AG04450 (cell line): ENCODE measurements at regions not wholly inside any gene's neighbourhood (a gene's known extent, or its start where the extent isn't known, plus 50 kb on each side); places are given as distances from the start of the nearest gene placed in this dataset.

Source experiments
- CTCF ChIA-PET: fragments of 300-600, 350-600 bp; formaldehyde crosslinking; extraction: SDS; loops from one replicate; lab custom pipeline; 2022; ENCODE audit warnings: antibody characterized with exemption, inconsistent platforms; lab: Charles Lee
- POLR2A ChIA-PET: fragments of 350-600 bp; formaldehyde crosslinking; extraction: SDS; loops from one replicate; lab custom pipeline; 2021; ENCODE audit warnings: antibody characterized with exemption, inconsistent platforms; lab: Yijun Ruan, JAX
- DNase-seq: peaks from one replicate; pipeline ENCODE4 v3.0.0-alpha.2; 2011; ENCODE audit warnings: low read depth, low spot score
- H3K27ac ChIP-seq: one replicate; pipeline ENCODE4 v1.5.1; 2012; ENCODE audit warnings: low read depth, low read length, control low read depth
- H3K27me3 ChIP-seq: one replicate; pipeline ENCODE4 v1.6.0; 2012; ENCODE audit warnings: low read length; ENCODE audit not compliant: control insufficient read depth, insufficient read depth
- H3K4me3 ChIP-seq: 2 replicates; pipeline ENCODE4 v1.5.1; 2011; ENCODE audit warnings: mild to moderate bottlenecking, low read depth, low read length, control low read depth
- H3K9me3 ChIP-seq: 2 replicates; pipeline ENCODE4 v1.5.1; 2012; ENCODE audit warnings: low read length; ENCODE audit not compliant: control insufficient read depth, insufficient read depth
- TF ChIP-seq, protein P1 (sequence below): IDR thresholded peaks from 2 replicates; pipeline ENCODE4 v1.5.1; 2011; ENCODE audit warnings: low read depth, low read length, control low read depth, inconsistent platforms

DNA sequence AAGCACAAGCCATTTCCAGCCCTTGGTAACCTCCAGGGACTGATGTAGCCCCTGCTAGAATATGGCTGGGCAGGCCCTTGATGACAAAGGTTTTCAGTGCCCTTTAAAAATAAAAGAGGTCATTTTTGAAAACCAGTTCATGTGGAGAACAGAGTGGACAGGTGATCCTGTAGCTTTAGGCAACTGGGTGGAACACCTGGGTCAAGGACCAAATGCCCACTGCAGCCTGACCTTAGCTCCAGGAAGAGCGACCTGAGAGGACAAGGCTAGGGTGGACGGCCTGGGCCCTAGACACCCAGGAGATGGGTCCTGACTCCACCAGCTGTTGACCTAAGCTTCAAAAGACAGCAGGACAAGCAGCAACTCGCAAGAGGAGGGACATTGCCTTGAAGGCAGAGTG is 116.6 kb downstream of the LIPG start:
- ChIA-PET CTCF (no interaction called here), POLR2A (no interaction called here)
- Histone ChIP-seq H3K27me3 (peaks cover 15% of the 10 kb centered on the region), H3K4me3 (no peak overlapping the region), H3K27ac (no peak overlapping the region), H3K9me3 (no peaks in the 10 kb centered on the region)
- DNase-seq: no peak
- TF ChIP-seq, protein P1, sequence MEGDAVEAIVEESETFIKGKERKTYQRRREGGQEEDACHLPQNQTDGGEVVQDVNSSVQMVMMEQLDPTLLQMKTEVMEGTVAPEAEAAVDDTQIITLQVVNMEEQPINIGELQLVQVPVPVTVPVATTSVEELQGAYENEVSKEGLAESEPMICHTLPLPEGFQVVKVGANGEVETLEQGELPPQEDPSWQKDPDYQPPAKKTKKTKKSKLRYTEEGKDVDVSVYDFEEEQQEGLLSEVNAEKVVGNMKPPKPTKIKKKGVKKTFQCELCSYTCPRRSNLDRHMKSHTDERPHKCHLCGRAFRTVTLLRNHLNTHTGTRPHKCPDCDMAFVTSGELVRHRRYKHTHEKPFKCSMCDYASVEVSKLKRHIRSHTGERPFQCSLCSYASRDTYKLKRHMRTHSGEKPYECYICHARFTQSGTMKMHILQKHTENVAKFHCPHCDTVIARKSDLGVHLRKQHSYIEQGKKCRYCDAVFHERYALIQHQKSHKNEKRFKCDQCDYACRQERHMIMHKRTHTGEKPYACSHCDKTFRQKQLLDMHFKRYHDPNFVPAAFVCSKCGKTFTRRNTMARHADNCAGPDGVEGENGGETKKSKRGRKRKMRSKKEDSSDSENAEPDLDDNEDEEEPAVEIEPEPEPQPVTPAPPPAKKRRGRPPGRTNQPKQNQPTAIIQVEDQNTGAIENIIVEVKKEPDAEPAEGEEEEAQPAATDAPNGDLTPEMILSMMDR: no peak

DNA sequence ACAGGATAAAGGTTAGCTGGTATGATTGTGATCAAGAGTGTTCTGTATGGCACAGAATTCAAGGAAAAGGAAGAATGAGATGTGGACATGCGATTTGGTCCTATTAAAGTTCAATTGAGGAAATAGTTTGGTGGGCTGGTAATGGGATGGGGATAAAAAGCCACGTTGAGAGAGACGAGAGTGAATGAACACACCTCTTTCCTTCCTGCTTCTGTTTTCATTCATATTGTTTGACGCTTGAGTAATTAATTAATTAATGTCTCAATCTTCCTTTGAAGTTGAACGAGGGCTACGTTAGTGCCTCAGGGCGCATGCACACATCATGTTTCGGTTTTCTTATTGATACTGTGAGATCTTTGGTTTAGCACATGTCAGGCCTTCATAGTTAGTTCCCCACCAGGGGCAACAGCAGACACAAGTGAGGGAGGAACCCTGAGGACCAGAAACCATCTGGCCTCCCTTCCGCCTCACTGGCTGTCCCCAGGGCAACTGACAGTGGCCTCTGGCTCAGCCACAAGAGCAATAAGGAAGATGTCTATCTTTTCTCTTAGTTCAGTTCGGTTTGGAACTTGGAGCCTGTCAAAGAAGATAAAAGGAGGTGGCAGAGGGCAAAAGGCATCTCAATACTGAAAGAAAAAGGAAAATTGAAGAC is 116.0 kb downstream of the LIPG start:
- Histone ChIP-seq H3K27me3 (peaks cover 20% of the 10 kb centered on the region), H3K4me3 (no peak overlapping the region), H3K9me3 (no peaks in the 10 kb centered on the region), H3K27ac (no peak overlapping the region)
- TF ChIP-seq, protein P1: no peak
- DNase-seq: no peak
- CTCF ChIA-PET: no interaction called here
- POLR2A ChIA-PET: no interaction called here

DNA sequence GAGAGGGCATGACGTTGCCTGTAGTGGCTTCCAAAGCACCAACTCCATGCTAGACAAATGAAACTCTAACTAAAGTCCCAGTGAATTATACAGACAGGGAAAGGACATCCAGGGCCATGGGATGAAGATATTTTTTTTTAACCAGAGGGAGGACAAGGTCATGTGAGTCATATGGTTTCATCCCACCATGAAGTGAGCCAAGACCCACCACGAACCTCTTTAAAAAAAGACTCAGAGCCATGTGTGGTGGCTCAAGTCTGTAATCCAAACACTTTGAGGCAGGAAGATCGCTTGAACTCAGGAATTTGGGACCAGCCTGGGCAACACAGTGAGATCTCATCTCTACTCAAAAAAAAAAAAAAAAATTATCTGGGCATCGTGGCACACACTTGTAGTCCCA is 115.2 kb downstream of the LIPG start:
- TF ChIP-seq, protein P1: no peak
- ChIA-PET CTCF (no interaction called here), POLR2A (no interaction called here)
- no peak for DNase-seq
- peaks cover 22% of the 10 kb centered on the region for H3K27me3 ChIP-seq
- H3K9me3 ChIP-seq: no peaks in the 10 kb centered on the region
- H3K27ac ChIP-seq: no peak overlapping the region
- no peak overlapping the region for H3K4me3 ChIP-seq

DNA sequence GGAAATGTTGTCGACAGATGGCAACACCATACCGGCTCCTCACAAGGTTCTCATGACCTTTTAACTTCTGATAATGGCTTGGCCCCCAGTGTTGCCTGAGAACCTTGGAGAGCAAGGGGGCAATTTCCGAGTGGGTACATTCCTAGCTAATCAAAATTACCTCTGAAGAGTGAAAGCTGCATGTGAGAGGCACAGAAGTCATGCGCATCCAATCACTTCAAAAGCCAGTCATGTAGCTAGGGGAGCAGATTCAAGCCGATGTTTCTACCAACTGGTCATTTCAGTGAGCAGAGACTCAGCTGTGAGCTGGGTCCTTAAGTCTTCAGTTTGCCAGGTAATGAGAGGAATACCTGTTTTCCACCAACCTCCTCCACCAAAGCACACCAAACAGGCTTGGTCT is 111.4 kb downstream of the LIPG start:
- DNase-seq: no peak
- H3K4me3 ChIP-seq: no peak overlapping the region
- CTCF ChIA-PET: no interaction called here

DNA sequence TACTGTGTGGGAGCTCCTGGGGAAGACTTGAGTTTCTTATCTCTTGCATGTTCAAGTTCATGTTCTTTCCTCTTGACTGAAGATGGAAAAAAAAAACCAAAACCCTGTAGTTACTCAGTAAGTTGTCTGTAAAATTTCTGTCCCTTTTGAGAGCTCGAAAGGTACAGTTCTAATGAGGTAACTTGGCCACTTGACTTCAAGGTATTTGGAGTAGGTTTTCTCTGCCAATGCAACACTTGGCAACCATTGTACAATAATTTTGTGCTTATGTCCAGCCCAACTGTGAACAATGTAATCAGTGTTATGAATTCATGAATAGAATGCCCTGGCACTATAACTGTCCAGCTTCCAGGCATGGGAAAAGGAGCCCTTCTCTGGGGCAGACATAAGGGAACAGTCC is 111.0 kb downstream of the LIPG start:
- ChIA-PET CTCF (no interaction called here), POLR2A (no interaction called here)
- Histone ChIP-seq H3K27me3 (peaks cover 41% of the 10 kb centered on the region), H3K4me3 (no peak overlapping the region), H3K9me3 (no peaks in the 10 kb centered on the region), H3K27ac (no peak overlapping the region)
- DNase-seq: no peak
- TF ChIP-seq, protein P1: no peak

More for the DNA sequence above, 111.4 kb downstream of the LIPG start:
- no peaks in the 10 kb centered on the region for H3K9me3 ChIP-seq
- H3K27me3 ChIP-seq: peaks cover 37% of the 10 kb centered on the region
- POLR2A ChIA-PET: no interaction called here
- no peak overlapping the region for H3K27ac ChIP-seq
- TF ChIP-seq, protein P1: no peak
